Liver (tissue), 8 donors: ENCODE measurements at regions not wholly inside any gene's neighbourhood (a gene's known extent, or its start where the extent isn't known, plus 50 kb on each side); places are given as distances from the start of the nearest gene placed in this dataset.

Experiments used
- DNase-seq: peaks from one replicate; pipeline ENCODE4 v3.0.0-alpha.2; 2017; ENCODE audit warnings: low spot score
- H3K27ac ChIP-seq, 2 donors: one replicate each; pipeline ENCODE4 v1.7.0; 2013; ENCODE audit warnings: inconsistent platforms in 2 of 2, low read length in 2 of 2, control low read depth in 1 of 2, low read depth in 1 of 2, mild to moderate bottlenecking in 1 of 2
- H3K27me3 ChIP-seq, 4 donors: one replicate each; pipeline versions ENCODE4 v1.6.1 to v1.7.0; 2013; ENCODE audit warnings: low read length in 3 of 4, inconsistent platforms in 1 of 4, mild to moderate bottlenecking in 1 of 4, moderate library complexity in 1 of 4; ENCODE audit not compliant: control insufficient read depth in 4 of 4, insufficient read depth in 4 of 4
- H3K36me3 ChIP-seq, 4 donors: one replicate each; pipeline versions ENCODE4 v1.6.1 to v1.7.0; 2013; ENCODE audit warnings: low read length in 3 of 4, mild to moderate bottlenecking in 3 of 4, low read depth in 1 of 4, moderate library complexity in 1 of 4; ENCODE audit not compliant: control insufficient read depth in 4 of 4, insufficient read depth in 3 of 4
- H3K4me1 ChIP-seq, 4 donors: one replicate each; pipeline versions ENCODE4 v1.6.1 to v1.7.0; 2013; ENCODE audit warnings: low read length in 3 of 4, mild to moderate bottlenecking in 3 of 4, moderate library complexity in 1 of 4; ENCODE audit not compliant: control insufficient read depth in 4 of 4, insufficient read depth in 4 of 4
- H3K4me3 ChIP-seq, 3 donors: one replicate each; pipeline versions ENCODE4 v1.6.1 to v1.7.0; 2013; ENCODE audit warnings: low read length in 3 of 3, control low read depth in 1 of 3, low read depth in 1 of 3, mild to moderate bottlenecking in 1 of 3
- H3K9ac ChIP-seq, 2 donors: one replicate each; pipeline ENCODE4 v1.7.0; 2013; ENCODE audit warnings: low read length in 2 of 2, mild to moderate bottlenecking in 2 of 2, moderate library complexity in 2 of 2, control low read depth in 1 of 2, low read depth in 1 of 2
- H3K9me3 ChIP-seq, 4 donors: one replicate each; pipeline versions ENCODE4 v1.6.1 to v1.7.0; 2013; ENCODE audit warnings: low read length in 3 of 4; ENCODE audit not compliant: control insufficient read depth in 4 of 4
- EGR1 ChIP-seq, 2 donors: IDR thresholded peaks; 2 replicates each; pipeline ENCODE4 v1.6.1; 2016 to 2018; ENCODE audit warnings: antibody characterized with exemption in 2 of 2, low read depth in 2 of 2
- FOXA1 ChIP-seq: IDR thresholded peaks from 2 replicates; pipeline ENCODE4 v1.6.1; 2016; ENCODE audit warnings: antibody characterized with exemption
- FOXA2 ChIP-seq: IDR thresholded peaks from 2 replicates; pipeline ENCODE4 v1.6.1; 2016; ENCODE audit warnings: antibody characterized with exemption
- GABPA ChIP-seq, 2 donors: IDR thresholded peaks in 1 of 2; conservative IDR thresholded peaks in 1 of 2; 2 replicates each; pipeline ENCODE4 v1.6.1; 2016; ENCODE audit warnings: antibody characterized with exemption in 2 of 2, mild to moderate bottlenecking in 1 of 2, moderate library complexity in 1 of 2
- HNF4A ChIP-seq, 2 donors: conservative IDR thresholded peaks; 2 replicates each; pipeline ENCODE4 v1.6.1; 2016; ENCODE audit warnings: antibody characterized with exemption in 2 of 2, mild to moderate bottlenecking in 2 of 2
- HNF4G ChIP-seq: IDR thresholded peaks from 2 replicates; pipeline ENCODE4 v1.6.1; 2016; ENCODE audit warnings: antibody characterized with exemption
- JUND ChIP-seq, 2 donors: IDR thresholded peaks; 2 replicates each; pipeline ENCODE4 v1.6.1; 2016; ENCODE audit warnings: antibody characterized with exemption in 2 of 2
- NR2F2 ChIP-seq: IDR thresholded peaks from 2 replicates; pipeline ENCODE4 v1.6.1; 2016; ENCODE audit warnings: antibody characterized with exemption
- RAD21 ChIP-seq, 2 donors: IDR thresholded peaks; 2 replicates each; pipeline ENCODE4 v1.6.1; 2016; ENCODE audit warnings: antibody characterized with exemption in 2 of 2, mild to moderate bottlenecking in 2 of 2
- RXRA ChIP-seq, 2 donors: IDR thresholded peaks; 2 replicates each; pipeline ENCODE4 v1.6.1; 2017 to 2018; ENCODE audit warnings: antibody characterized with exemption in 2 of 2, mild to moderate bottlenecking in 1 of 2
- SP1 ChIP-seq: IDR thresholded peaks from 2 replicates; pipeline ENCODE4 v1.6.1; 2018; ENCODE audit warnings: antibody characterized with exemption, mild to moderate bottlenecking
- TAF1 ChIP-seq: conservative IDR thresholded peaks from 2 replicates; pipeline ENCODE4 v1.6.1; 2016; ENCODE audit warnings: antibody characterized with exemption, mild to moderate bottlenecking
- YY1 ChIP-seq: IDR thresholded peaks from 2 replicates; pipeline ENCODE4 v1.6.1; 2016; ENCODE audit warnings: antibody characterized with exemption, mild to moderate bottlenecking
- WGBS: extraction: QIAGEN DNeasy Blood & Tissue Kit; methylation state at CpG from one replicate; pipeline ENCODE4 v1.1.7; 2013; 5-methylcytosine and 5-hydroxymethylcytosine counted together
- TF ChIP-seq, protein P1 (sequence below): IDR thresholded peaks from 2 replicates; pipeline ENCODE4 v1.6.1; 2016; ENCODE audit warnings: antibody characterized with exemption
- TF ChIP-seq, protein P2 (sequence below): IDR thresholded peaks from 2 replicates; pipeline ENCODE4 v1.6.1; 2016; ENCODE audit warnings: antibody characterized with exemption
- TF ChIP-seq, protein P3 (sequence below): fragments of 150-350 bp; IDR thresholded peaks from 2 replicates; pipeline ENCODE4 v1.5.1; 2017; ENCODE audit warnings: improper control_type of control experiment, low read depth, low read length; ENCODE audit not compliant: missing input control
- TF ChIP-seq, protein P4 (sequence below): IDR thresholded peaks from 2 replicates; pipeline ENCODE4 v1.6.1; 2016; ENCODE audit warnings: antibody characterized with exemption, mild to moderate bottlenecking
- TF ChIP-seq, protein P5 (sequence below): IDR thresholded peaks from 2 replicates; pipeline ENCODE4 v1.6.1; 2016; ENCODE audit warnings: antibody characterized with exemption
- donor health status: healthy.
- donor health status: healthy.
- donor health status: healthy.
- donor health status: healthy.
- donor health status: healthy.

DNA sequence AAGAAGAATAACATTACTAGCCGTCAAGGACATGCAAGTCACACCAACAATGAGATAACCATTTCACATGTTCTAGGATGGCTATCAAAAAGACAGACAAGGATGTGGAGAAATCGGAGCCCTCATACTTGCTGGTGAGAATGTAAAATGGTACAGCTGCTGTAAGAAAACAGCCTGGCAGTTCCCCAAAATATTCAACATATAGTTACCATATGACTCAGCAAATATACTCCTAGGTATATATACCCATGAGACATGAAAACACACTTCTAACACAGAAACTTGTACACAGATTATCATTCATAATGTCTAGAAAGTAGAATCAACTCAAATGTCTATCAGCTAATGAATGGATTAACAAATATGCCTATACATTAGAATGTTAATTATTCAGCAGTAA lies 105.4 kb upstream of the PCAT7 start:
- 98% methylated on average over 2 of the region's 2 CpGs for WGBS
- Histone ChIP-seq H3K27ac (no peak overlapping the region), H3K36me3 (peaks cover 0 to 19% (median 12%) of the 10 kb centered on the region in 4 donors), H3K9me3 (no peaks in the 10 kb centered on the region), H3K4me3 (no peak overlapping the region), H3K4me1 (no peaks in the 10 kb centered on the region), H3K27me3 (no peaks in the 10 kb centered on the region), H3K9ac (no peak overlapping the region)
- DNase-seq: no peak
- no peak for TF ChIP-seq YY1
- no peak for TF ChIP-seq HNF4G
- TF ChIP-seq, protein P1, sequence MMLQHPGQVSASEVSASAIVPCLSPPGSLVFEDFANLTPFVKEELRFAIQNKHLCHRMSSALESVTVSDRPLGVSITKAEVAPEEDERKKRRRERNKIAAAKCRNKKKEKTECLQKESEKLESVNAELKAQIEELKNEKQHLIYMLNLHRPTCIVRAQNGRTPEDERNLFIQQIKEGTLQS: no peak
- no peak for TF ChIP-seq JUND (IDR thresholded peaks at IDR 0.05)
- TF ChIP-seq RAD21 (IDR thresholded peaks at IDR 0.05): no peak
- TF ChIP-seq, protein P2, sequence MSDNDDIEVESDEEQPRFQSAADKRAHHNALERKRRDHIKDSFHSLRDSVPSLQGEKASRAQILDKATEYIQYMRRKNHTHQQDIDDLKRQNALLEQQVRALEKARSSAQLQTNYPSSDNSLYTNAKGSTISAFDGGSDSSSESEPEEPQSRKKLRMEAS: no peak
- no peak for TF ChIP-seq RXRA (IDR thresholded peaks at IDR 0.05)
- no peak for TF ChIP-seq GABPA (IDR thresholded peaks at IDR 0.05 in 1 of 2, conservative IDR thresholded peaks at IDR 0.05 in 1 of 2)
- no peak for TF ChIP-seq FOXA2
- no peak for TF ChIP-seq SP1
- TF ChIP-seq, protein P3, sequence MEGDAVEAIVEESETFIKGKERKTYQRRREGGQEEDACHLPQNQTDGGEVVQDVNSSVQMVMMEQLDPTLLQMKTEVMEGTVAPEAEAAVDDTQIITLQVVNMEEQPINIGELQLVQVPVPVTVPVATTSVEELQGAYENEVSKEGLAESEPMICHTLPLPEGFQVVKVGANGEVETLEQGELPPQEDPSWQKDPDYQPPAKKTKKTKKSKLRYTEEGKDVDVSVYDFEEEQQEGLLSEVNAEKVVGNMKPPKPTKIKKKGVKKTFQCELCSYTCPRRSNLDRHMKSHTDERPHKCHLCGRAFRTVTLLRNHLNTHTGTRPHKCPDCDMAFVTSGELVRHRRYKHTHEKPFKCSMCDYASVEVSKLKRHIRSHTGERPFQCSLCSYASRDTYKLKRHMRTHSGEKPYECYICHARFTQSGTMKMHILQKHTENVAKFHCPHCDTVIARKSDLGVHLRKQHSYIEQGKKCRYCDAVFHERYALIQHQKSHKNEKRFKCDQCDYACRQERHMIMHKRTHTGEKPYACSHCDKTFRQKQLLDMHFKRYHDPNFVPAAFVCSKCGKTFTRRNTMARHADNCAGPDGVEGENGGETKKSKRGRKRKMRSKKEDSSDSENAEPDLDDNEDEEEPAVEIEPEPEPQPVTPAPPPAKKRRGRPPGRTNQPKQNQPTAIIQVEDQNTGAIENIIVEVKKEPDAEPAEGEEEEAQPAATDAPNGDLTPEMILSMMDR: no peak
- TF ChIP-seq, protein P4, sequence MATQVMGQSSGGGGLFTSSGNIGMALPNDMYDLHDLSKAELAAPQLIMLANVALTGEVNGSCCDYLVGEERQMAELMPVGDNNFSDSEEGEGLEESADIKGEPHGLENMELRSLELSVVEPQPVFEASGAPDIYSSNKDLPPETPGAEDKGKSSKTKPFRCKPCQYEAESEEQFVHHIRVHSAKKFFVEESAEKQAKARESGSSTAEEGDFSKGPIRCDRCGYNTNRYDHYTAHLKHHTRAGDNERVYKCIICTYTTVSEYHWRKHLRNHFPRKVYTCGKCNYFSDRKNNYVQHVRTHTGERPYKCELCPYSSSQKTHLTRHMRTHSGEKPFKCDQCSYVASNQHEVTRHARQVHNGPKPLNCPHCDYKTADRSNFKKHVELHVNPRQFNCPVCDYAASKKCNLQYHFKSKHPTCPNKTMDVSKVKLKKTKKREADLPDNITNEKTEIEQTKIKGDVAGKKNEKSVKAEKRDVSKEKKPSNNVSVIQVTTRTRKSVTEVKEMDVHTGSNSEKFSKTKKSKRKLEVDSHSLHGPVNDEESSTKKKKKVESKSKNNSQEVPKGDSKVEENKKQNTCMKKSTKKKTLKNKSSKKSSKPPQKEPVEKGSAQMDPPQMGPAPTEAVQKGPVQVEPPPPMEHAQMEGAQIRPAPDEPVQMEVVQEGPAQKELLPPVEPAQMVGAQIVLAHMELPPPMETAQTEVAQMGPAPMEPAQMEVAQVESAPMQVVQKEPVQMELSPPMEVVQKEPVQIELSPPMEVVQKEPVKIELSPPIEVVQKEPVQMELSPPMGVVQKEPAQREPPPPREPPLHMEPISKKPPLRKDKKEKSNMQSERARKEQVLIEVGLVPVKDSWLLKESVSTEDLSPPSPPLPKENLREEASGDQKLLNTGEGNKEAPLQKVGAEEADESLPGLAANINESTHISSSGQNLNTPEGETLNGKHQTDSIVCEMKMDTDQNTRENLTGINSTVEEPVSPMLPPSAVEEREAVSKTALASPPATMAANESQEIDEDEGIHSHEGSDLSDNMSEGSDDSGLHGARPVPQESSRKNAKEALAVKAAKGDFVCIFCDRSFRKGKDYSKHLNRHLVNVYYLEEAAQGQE: no peak
- no peak for TF ChIP-seq HNF4A (conservative IDR thresholded peaks at IDR 0.05)
- no peak for TF ChIP-seq EGR1 (IDR thresholded peaks at IDR 0.05; ENCODE audit: low read depth in 2 of 2)
- no peak for TF ChIP-seq TAF1
- no peak for TF ChIP-seq FOXA1
- TF ChIP-seq, protein P5, sequence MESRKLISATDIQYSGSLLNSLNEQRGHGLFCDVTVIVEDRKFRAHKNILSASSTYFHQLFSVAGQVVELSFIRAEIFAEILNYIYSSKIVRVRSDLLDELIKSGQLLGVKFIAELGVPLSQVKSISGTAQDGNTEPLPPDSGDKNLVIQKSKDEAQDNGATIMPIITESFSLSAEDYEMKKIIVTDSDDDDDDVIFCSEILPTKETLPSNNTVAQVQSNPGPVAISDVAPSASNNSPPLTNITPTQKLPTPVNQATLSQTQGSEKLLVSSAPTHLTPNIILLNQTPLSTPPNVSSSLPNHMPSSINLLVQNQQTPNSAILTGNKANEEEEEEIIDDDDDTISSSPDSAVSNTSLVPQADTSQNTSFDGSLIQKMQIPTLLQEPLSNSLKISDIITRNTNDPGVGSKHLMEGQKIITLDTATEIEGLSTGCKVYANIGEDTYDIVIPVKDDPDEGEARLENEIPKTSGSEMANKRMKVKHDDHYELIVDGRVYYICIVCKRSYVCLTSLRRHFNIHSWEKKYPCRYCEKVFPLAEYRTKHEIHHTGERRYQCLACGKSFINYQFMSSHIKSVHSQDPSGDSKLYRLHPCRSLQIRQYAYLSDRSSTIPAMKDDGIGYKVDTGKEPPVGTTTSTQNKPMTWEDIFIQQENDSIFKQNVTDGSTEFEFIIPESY: no peak
- no peak for TF ChIP-seq NR2F2
